MM.1S (cell line): ENCODE measurements at regions not wholly inside any gene's neighbourhood (a gene's known extent, or its start where the extent isn't known, plus 50 kb on each side); places are given as distances from the start of the nearest gene placed in this dataset.

Experiments used
- DNase-seq: peaks from one replicate; pipeline ENCODE4 v3.0.0-alpha.2; 2015
- H2AFZ ChIP-seq: fragments of 300-600 bp; sonication (generic); 2 replicates; pipeline ENCODE4 v1.6.0; 2016; ENCODE audit warnings: antibody characterized with exemption, low read length
- H3F3A ChIP-seq: fragments of 300-600 bp; sonication (generic); 2 replicates; pipeline ENCODE4 v1.6.1; 2016; ENCODE audit warnings: mild to moderate bottlenecking, antibody characterized with exemption, low read length, moderate library complexity, mixed read lengths; ENCODE audit not compliant: insufficient read depth
- H3K27ac ChIP-seq: fragments of 300-600 bp; sonication (generic); 2 replicates; pipeline ENCODE4 v1.5.1; 2016; ENCODE audit warnings: mild to moderate bottlenecking, low read length
- H3K27me3 ChIP-seq: fragments of 300-600 bp; sonication (generic); replicated peaks from 2 replicates; pipeline ENCODE4 v1.6.0; 2016; ENCODE audit warnings: low read length; ENCODE audit not compliant: insufficient read depth
- H3K36me3 ChIP-seq: fragments of 300-600 bp; sonication (generic); replicated peaks from 2 replicates; pipeline ENCODE4 v1.6.1; 2016; ENCODE audit warnings: mild to moderate bottlenecking, low read length, mixed read lengths; ENCODE audit not compliant: insufficient read depth
- H3K4me1 ChIP-seq: fragments of 300-600 bp; sonication (generic); 2 replicates; pipeline ENCODE4 v1.6.1; 2016; ENCODE audit warnings: low read length, mixed read lengths
- H3K4me2 ChIP-seq: fragments of 300-600 bp; sonication (generic); 2 replicates; pipeline ENCODE4 v1.6.0; 2016; ENCODE audit warnings: low read depth, low read length
- H3K4me3 ChIP-seq: fragments of 300-600 bp; sonication (generic); 2 replicates; pipeline ENCODE4 v1.5.1; 2016; ENCODE audit warnings: low read length, mixed read lengths
- H3K79me2 ChIP-seq: fragments of 300-600 bp; sonication (generic); 2 replicates; pipeline ENCODE4 v1.6.1; 2016; ENCODE audit warnings: mixed run types, low read length, mixed read lengths
- H3K9ac ChIP-seq: fragments of 300-600 bp; sonication (generic); 2 replicates; pipeline ENCODE4 v1.6.1; 2016; ENCODE audit warnings: low read length, mixed read lengths
- H3K9me2 ChIP-seq: fragments of 300-600 bp; sonication (generic); replicated peaks from 2 replicates; pipeline ENCODE4 v1.6.1; 2016; ENCODE audit warnings: mild to moderate bottlenecking, low read length, mixed read lengths; ENCODE audit not compliant: insufficient read depth
- H3K9me3 ChIP-seq: fragments of 300-600 bp; sonication (generic); replicated peaks from 2 replicates; pipeline ENCODE4 v1.6.1; 2016; ENCODE audit warnings: mild to moderate bottlenecking, low read length, mixed read lengths; ENCODE audit not compliant: insufficient read depth
- H4K20me1 ChIP-seq: fragments of 300-600 bp; sonication (generic); 2 replicates; pipeline ENCODE4 v1.6.1; 2016; ENCODE audit warnings: mild to moderate bottlenecking, low read length, moderate library complexity, mixed read lengths; ENCODE audit not compliant: insufficient read depth
- CTCF ChIP-seq: fragments of 300-600 bp; sonication (generic); IDR thresholded peaks from 2 replicates; pipeline ENCODE4 v1.5.1; 2016; ENCODE audit warnings: antibody characterized with exemption, low read length, mixed read lengths
- EZH2 ChIP-seq: fragments of 300-600 bp; sonication (generic); optimal IDR thresholded peaks from 2 replicates; pipeline ENCODE3; 2017; ENCODE audit warnings: low read depth, mild to moderate bottlenecking, antibody characterized with exemption, low read length, mixed read lengths
- EZH2phosphoT487 ChIP-seq: fragments of 300-600 bp; sonication (generic); IDR thresholded peaks from 2 replicates; pipeline ENCODE4 v1.6.1; 2018; ENCODE audit warnings: antibody characterized with exemption, low read length

DNA sequence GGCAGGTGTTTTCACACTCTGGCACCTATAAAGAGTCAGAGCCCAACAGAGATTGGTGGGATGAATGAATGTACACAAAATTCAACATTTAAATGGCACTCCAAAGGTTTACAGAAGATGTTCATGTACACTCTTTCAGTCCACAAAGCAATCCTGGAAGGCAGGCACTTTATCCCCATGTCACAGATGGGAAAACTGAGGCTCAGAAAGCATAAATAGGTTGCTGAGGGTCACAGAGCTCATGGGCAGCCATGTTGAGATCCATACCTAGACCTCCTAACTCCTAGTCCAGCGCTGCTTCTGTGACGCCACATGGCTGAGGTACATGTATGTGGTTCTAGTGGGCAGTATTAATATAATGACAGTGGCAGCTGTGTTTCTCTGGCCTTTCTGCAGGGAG is 157.7 kb upstream of the LHX1 start:
- no peaks in the 10 kb centered on the region for H3F3A ChIP-seq
- H3K27me3 ChIP-seq: peaks cover 37% of the 10 kb centered on the region
- no peaks in the 10 kb centered on the region for H3K4me1 ChIP-seq

DNA sequence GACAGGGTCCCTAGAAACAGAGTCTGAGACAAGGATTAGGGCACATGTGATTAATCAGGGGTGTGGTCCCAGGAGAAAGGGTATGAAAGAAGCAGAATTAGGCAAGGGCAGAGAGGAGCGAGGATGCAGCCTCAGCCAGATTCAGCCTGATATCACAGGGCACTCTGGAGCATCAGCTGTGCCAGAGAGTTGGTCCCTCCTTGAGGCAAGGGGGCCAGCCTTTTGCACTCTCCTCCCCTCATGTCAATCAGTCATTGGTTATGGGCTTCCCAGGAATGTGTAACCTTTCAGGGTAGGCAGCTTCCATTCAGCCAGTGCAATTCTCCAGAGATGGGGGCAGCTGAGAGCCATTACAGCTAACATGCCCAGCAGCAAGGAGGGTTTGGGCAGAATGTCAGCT is 152.6 kb upstream of the LHX1 start:
- Histone ChIP-seq H3K79me2 (no peaks in the 10 kb centered on the region), H3K9ac (no peak overlapping the region), H3K4me3 (no peak overlapping the region), H3F3A (no peaks in the 10 kb centered on the region), H3K27me3 (peaks cover 42% of the 10 kb centered on the region), H3K27ac (no peak overlapping the region), H3K36me3 (no peaks in the 10 kb centered on the region), H3K9me2 (no peaks in the 10 kb centered on the region), H3K4me2 (no peak overlapping the region), H3K9me3 (no peaks in the 10 kb centered on the region), H3K4me1 (no peaks in the 10 kb centered on the region), H4K20me1 (no peaks in the 10 kb centered on the region), H2AFZ (no peak overlapping the region)
- DNase-seq: no peak
- TF ChIP-seq CTCF: no peak
- TF ChIP-seq EZH2phosphoT487: no peak
- no peak for TF ChIP-seq EZH2

More for the DNA sequence above, 157.7 kb upstream of the LHX1 start:
- H3K27ac ChIP-seq: no peak overlapping the region
- no peaks in the 10 kb centered on the region for H3K9me3 ChIP-seq
- H3K9ac ChIP-seq: no peak overlapping the region
- no peak overlapping the region for H3K4me2 ChIP-seq
- H4K20me1 ChIP-seq: no peaks in the 10 kb centered on the region
- H3K79me2 ChIP-seq: no peaks in the 10 kb centered on the region
- TF ChIP-seq EZH2 (no peak), CTCF (no peak), EZH2phosphoT487 (no peak)
- no peak overlapping the region for H2AFZ ChIP-seq
- H3K4me3 ChIP-seq: no peak overlapping the region
- no peaks in the 10 kb centered on the region for H3K9me2 ChIP-seq
- no peak for DNase-seq
- no peaks in the 10 kb centered on the region for H3K36me3 ChIP-seq

GRCh38 chr17:36786867-36787266 is 150.4 kb upstream of the LHX1 start:
- DNase-seq: no peak

More at GRCh38 chr17:36786867-36787266, 150.4 kb upstream of the LHX1 start:
- Histone ChIP-seq H3K79me2 (no peaks in the 10 kb centered on the region), H3K9ac (no peak overlapping the region), H2AFZ (no peak overlapping the region), H3K9me2 (no peaks in the 10 kb centered on the region), H3F3A (no peaks in the 10 kb centered on the region), H3K9me3 (no peaks in the 10 kb centered on the region), H3K4me2 (no peak overlapping the region), H3K36me3 (no peaks in the 10 kb centered on the region), H4K20me1 (no peaks in the 10 kb centered on the region), H3K27ac (no peak overlapping the region), H3K27me3 (peaks cover 44% of the 10 kb centered on the region), H3K4me3 (no peak overlapping the region), H3K4me1 (no peaks in the 10 kb centered on the region)
- TF ChIP-seq CTCF (no peak), EZH2 (no peak), EZH2phosphoT487 (no peak)
